HG02763 (cell line): ENCODE measurements at regions not wholly inside any gene's neighbourhood (a gene's known extent, or its start where the extent isn't known, plus 50 kb on each side); places are given as distances from the start of the nearest gene placed in this dataset.
"Not testable (repeated sequence)": the region's sequence is repeated elsewhere in the genome, so short reads cannot be mapped to it uniquely, and the experiment has no call there.

Experiments used
- ATAC-seq: cut with Tn5 transposase; IDR thresholded peaks from one replicate; pipeline ENCODE4 v1.9.1; 2021; ENCODE audit warnings: mild to moderate bottlenecking, moderate library complexity; ENCODE audit not compliant: unreplicated experiment

DNA sequence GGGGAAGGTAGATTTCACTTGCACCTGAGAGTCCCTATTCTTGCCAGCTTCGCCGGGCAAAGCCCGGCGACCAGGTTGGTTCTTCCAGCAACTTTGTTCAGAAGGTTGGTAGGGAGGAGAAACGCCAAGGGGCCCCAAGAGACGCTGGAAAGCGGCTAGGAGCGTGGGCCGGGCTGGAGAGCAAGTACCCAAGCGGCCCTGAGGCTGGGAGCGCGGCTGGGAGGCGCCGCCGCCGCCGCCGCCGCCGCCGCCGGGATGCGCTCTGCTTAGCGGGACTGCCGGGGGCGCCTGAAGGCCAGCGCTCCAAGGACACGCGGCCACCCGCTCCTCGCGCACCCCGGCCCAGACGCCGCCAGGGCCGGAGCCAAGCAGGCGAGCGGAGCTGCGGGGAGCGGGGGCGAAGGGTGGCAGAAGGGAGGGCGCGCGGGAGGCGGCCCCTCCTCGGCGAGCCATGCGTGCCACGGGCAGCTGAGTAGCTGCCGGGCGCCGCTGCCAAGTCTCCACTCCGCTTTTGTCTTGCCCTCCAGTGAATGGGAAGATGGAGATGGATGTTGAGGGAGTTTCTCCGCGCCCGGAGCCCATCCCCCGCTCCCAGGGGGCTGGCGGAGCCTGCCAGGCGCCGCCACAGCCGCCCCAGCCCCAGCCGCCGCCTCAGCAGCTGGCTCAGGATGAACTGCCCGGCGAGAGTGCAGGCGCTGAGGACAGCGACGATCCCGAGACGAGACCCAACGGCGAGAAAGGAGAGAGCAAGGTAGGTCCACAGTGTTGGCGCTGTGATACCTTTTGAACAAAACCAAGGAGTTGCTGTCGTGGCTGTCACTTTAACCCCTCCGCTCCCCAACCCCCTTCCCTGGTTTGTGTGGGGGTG lies 227.4 kb upstream of the AZI2 start:
- ATAC-seq = no peak

DNA sequence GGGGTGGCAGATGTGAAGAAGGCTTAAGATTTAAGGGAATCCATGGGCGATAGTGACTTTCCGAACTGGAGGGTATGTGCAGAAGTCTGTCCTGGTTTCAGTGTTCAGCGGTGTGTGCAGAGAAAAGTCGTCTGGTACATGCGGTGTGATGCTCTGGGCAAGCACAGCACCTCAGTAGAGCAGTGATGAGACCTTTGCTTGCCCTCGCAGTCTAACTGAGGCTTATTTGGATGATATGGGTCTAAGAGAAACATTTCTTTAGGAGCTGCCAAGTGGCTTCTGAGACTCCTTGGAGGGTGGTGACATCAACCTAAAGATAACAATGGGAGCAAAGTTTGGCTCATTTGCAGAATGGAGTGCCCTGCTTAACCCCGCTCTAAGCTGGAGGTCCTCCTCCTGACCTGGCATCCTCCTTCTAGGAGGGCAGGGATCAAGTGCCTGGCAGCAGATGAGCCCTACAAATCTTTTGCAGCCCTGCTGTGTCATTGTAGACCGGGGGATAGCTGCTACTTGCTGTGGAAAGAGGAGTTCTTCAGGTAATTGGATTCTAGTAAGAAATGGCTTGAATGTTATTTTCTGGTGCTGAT lies 228.1 kb upstream of the AZI2 start:
- no peak for ATAC-seq

DNA sequence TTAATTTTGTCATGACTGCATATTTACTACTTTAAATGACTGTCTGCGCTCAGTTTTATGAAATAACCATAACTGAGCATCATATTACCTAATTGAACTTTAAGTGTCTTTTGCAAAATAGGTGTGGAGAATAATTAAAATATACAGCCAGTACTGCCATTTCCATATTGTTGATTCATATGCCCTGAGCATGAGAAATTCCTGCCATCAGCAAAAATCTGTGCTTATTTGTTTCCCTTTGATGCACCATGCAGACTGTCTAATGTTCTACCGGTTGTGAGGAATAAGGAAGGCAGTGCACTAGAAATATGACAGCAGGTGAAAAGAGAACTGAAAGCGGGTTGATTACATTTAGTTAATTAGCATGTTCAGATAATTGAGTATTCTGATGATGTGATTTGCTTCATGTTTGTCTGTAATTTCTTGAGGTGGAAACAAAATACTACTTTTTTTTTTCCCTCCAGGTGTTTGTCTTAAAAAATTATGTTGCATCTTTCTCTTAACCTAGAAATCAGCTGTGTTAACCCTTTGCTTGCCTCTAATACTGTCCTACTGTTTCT lies 229.4 kb upstream of the AZI2 start:
- ATAC-seq = no peak

DNA sequence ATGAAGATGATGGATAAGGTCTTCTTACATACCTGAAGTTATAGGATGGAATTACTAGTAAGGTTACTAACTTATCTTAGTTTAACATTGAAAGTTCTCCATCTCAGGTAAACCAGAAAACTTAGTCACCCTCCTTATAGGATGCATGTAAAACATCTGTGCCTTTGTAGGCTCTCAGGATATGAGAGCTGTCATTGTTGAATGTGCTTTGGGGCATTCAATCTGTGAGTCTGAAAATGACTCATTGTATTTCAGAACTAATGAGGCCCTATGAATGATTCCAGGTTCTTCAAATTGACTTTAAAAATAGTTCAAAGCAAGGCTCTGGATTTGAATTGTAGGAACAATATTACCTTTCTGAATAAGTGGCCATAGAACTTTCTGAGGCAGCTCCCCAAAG lies 237.7 kb upstream of the AZI2 start:
- no peak for ATAC-seq

DNA sequence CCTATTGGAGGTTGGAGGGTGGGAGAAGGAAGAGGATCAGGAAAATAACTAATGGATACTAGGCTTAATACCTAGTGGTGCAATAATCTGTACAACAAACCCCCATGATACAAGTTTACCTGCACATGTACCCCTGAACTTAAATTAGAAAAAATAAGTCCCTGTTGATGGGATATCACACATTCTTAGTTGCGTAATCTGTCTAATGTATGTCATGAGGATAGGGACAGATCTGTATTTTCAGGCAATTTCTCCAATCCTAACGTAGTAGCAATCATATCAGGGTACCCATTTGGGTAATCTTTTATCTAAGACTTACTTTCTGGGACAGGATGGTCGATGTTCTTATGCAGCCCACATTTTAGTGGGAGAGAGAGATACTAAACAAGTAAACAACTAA lies 239.1 kb upstream of the AZI2 start:
- no peak for ATAC-seq

DNA sequence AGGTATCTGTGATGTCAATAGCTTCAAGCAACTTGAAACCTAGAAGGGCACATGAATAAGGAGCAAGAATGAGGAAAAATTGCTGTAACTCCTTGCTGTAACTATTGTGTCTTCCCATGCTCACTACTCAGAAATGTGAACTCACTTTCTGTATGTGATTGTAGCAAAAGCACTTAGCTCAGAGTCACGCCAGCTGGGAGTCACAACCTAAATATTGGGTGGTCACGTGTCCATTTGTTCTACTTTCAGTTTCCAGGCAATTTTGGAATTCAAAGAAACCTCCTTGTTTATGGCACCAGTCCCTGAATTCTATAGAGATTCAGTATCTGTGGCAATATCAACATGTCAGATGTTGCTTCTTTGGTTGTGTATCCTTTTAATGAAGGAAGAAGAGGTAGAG lies 241.6 kb upstream of the AZI2 start:
- no peak for ATAC-seq

DNA sequence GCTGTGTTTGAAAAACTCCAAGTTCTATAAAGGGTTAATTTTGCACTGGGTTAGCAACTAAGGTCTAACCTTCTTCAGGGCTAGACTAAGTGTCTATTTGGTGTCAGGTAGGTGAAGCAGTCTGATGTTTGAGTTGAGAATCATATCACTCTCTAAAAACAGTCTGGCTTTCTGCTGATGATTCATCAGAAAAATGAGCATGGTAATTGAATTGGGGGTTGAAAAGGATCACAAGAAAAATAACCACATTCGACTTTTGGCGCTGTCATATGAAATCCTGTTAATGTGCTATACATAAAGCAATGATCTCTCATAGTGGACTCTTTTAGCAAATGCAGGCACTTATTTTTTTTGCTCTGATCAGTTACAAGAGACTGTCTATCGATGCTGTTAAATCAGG lies 242.2 kb upstream of the AZI2 start:
- ATAC-seq = no peak

DNA sequence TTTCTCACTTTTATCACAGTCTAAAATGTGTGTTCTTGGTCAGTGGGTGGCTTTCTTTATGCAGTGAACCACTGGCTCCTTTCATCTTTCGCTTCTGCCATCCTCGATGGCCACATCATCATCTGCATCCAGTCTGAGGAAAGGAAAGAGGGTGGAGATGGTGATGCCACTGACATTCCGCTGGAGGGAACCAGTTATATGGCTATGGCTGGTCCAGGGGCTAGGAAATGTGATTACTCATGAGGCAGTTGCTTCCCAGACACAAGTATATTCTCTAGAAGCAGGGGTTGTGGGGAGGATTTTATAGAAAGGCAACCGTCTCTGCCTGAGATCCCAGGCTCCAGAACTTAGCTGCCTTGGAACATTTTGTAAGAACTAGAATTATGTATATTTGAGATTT lies 246.7 kb upstream of the AZI2 start:
- no peak for ATAC-seq

DNA sequence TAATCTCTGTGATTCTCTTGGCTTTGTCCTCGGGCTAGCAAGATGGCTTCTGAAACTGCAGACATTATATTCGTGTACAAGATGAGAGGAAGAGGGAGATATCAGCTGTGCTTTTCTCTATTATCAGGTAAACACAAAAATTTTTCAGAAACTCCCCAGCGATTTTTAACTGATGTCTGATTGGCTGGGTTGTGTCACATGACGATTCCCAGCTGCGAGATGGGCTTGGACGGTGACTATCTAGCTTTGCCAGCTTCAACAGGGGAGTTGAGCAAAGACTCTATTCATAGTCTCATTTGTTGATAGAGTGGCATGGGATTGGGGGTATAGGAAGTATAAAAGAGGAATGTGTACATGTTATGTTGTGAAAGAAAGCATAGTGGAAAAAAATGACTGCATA lies 248.8 kb upstream of the AZI2 start:
- ATAC-seq = no peak

DNA sequence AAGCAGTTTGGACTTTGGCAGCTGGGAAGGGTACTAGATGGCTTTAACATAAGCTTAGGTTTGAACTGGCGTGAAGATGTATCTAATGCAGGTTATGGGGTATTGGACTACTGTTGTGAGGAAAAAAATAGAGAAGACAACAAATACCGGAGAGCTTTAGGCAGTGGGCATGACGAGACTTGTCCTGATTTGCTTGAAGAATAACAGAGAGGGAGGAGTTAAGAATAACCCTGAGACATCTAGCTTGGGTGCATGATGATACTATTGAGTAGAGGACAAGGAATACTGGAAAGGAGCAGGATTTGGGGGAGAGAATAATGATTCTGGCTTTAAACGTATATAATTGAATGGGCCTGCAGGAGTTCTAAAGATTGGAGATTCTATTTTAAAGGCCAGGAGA lies 249.5 kb upstream of the AZI2 start:
- no peak for ATAC-seq

DNA sequence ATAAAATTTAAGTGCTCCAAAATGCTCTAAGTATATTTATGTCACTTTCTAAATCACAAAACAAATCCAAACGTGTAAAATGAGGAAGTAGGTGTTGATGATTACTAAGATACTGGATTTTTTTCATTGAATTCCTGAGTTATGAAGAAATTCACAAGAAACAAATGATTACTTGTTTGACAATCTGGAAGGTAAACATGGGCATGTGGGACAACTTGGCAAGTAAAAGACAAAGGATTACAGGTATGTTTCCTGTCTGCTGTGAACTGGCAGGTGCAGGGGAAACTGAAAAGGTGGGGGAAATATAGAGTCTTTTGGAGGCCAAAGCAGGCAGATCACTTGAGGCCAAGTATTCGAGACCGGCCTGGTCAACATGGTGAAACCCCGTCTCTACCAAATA lies 252.7 kb upstream of the AZI2 start:
- ATAC-seq = no peak

DNA sequence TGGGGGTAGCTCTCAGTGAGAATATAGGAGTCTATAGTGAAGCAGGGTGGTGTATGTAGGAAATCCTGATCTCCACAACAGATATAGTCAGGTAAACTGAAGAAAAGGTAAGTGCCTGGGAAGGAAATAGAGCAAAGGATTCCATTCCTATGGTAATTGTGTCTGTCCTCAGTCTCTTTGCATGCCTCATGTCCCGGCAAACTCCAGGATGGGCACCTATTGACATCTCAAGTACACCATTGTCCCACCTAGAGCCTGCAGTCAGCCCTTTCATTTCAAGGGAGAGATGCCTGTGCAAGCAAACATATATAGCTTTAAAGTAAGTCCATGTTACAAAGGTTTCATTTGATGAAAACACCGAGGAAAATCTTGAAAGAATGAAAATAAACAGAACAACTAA lies 257.7 kb upstream of the AZI2 start:
- no peak for ATAC-seq

DNA sequence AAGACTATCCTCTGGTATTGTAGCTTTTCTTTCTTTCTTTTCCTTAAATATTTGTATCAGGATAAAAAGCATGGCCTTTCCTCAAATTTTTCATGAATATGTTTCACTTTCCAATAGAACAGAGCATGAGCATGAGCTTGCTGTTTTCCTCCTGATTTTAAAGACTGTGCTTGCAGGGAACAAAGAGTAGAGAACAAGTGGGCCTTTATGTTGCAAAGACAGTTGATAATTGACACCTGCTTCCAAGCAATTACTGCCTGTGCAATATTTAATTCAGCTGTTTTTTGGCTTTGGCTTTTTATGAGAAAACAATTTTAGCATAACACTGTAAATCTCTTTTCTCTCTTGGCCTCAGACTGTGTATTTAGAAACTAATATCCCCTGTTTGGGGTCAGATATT lies 263.6 kb upstream of the AZI2 start:
- no peak for ATAC-seq

DNA sequence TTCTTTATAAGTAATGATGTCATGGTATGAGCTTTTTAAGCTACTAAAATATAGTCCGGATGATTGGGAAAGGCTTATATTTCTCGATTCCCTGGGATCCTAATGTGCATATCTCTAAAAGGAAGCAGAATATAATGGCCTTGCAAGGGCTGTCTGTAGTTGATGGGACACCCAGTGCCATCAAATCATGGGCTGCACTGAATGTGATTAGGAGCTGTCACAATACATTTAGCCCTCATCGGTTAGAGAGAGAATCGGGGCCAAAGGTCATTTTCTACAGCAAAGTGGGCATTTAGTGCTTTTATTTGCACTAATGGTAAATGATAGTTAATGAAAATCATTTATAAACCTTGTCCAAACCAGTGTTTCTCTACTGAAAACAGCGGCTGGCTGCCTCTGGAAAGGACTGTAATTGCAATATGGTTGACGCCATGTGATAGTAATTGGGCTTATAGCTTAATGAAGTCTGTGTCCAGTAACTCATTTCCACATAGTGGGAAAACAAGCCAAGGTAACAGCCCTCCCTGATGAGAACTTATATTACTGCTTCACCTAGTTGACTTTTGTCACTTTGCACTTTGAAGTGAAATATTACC lies 265.0 kb upstream of the AZI2 start:
- ATAC-seq = no peak

DNA sequence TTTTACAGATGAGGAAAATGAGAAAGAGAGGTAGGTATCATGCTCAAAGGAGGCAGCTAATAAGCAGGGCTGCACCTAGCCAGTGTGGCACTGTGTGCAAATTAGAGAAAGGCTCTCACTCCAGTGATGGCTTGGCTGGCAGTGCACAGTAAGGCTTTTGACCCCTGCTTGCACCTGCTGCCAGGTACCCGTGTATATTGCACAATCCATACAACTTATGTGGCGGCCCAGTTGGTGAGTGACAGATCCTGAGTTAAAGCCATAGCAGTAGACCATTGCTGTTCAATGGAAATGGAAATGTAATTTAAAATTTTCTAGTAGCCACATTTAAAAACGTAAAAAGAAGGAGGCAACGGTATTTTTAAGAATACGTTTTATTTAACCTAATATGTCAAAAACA lies 266.4 kb upstream of the AZI2 start:
- no peak for ATAC-seq

DNA sequence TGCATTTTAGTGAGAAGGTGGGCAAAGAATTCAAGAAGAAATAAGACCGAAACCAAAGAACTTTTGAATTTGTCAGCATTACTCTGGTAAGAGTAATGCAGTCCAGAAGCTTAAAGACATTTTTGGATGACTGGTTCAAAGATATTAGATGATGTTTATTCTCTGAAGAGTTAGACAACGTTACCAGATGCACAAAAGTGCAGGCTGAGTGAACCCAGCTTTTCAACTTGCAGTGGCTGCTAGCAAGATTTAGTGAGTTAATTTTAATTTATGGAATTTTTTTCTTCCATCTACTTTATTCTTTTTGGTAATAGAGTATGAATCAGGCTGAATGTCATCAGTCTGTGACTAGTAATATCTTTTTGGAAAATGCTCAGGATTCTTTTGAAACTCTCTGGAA lies 267.3 kb upstream of the AZI2 start:
- ATAC-seq = no peak

DNA sequence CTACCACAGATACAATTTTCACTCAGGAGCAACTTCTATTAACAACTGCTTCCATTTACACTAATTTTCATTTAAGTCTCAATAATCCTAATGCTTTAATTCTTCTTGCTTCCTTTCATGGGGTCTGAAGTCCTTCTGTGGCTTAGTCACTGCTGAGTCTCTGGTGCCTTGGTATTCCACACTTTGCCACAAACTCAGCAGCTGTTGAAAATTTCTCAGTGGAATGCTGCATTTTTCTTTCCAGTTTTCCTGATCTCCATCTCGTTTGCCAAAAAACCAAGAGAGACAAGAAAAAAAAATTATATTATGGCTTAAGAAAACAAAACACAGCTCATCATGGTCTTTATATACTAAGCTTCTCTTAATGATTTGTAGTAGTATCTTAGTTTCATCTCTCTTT lies 269.2 kb upstream of the AZI2 start:
- ATAC-seq = no peak

DNA sequence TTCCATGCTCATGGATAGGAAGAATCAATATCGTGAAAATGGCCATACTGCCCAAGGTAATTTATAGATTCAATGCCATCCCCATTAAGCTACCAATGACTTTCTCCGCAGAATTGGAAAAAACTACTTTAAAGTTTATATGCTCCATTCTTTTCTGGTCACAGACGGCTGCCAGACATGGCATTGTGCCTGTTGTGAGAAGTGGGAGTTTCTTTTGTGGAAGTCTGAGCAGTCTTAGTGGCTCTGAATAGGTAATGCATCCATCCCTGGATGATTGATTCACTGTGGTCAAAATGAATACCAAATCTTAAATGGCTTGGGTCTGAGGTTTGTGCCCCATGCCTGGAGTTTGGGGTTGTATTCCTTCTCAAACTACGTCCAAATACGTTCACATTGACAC lies 274.5 kb upstream of the AZI2 start:
- no peak for ATAC-seq

DNA sequence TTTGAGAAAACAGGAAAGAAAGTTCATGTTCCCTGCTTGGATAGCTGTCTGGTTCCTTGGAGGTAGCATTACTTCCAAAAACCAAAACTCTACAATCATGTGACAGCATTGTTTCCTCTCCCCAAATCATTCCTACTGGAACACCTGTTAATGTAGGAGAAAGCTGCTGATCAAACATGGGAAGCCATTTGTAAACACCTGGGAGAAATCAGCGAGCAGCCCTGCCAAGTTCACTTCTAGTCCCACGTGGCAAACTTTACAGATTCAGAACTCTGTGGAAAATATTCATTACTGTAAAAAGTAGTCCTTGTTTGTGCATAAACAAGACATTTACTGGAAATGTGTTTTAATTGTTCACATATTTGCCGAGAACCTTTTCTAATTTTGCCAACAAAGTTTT lies 275.5 kb upstream of the AZI2 start:
- ATAC-seq = no peak

DNA sequence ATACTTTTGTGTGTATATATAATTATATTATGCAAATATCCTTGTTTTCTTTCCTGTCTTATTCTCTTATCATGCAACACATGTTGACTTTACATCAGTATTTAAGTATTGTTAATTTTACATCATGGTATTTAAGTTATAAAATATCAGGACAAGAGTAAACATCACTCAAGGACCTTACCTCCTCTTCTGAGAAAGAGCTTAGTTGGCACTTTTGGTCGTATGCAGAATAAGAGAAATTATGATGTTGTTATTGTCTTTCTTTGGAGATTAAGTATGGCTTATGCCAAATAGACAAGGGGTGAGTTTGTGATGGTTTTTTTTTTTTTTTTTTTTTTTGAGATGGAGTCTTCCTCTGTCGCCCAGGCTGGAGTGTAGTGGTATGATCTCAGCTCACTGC lies 279.2 kb upstream of the AZI2 start:
- not testable (repeated sequence) for ATAC-seq

DNA sequence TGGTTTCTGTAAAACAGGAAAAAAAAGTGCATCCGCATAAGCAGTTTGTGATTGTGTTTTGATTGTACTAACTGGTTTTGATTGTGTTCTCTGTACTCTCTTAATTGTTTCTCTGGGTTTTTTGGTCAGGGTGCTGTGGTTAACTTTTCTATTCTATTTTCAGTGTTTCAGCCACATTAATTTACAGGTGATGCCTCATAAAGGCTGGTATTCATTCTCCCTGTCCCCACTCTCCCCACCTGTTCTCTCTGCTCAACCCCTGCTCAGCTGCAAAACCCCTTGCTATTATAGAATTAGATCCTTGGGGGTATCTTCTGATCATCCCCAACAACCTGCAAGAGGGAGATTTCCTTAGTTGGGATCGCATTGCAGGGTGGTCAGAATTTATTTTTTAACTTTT lies 285.4 kb upstream of the AZI2 start:
- ATAC-seq = no peak

DNA sequence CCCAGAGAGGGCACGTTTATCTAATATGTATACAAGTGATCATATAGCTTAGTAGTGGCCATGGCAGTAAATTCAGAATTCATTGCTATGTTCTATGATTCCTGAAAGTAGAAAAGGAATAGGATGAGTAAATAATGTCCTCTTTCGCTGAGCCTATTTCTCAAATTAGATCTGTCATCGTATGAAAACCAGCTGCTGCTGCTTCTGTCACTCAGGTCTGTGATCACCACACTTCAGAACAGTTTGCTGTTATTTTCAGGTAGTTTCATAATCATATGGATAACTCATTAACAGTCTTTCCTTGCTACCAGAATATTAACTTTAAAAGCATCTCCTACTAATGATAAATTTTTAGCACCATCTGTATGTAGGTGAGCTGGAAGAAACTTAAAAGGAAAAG lies 289.1 kb upstream of the AZI2 start:
- ATAC-seq = no peak
